ENCODE measurements at regions not wholly inside any gene's neighbourhood (a gene's known extent, or its start where the extent isn't known, plus 50 kb on each side); places are given as distances from the start of the nearest gene placed in this dataset.

- no peak for TF ChIP-seq CTCF (IDR thresholded peaks at IDR 0.05 in 8 of 11, conservative IDR thresholded peaks at IDR 0.05 in 3 of 11)
- TF ChIP-seq POLR2AphosphoS5 (IDR thresholded peaks at IDR 0.05): no peak
- no peak for TF ChIP-seq POLR2A (IDR thresholded peaks at IDR 0.05)
Observed at GRCh38 chr22:48313175-48313830, 1514.4 kb downstream of the BRD1 start.

All from spleen (tissue), 7 donors.